GM11168 (cell line): ENCODE measurements at regions not wholly inside any gene's neighbourhood (a gene's known extent, or its start where the extent isn't known, plus 50 kb on each side); places are given as distances from the start of the nearest gene placed in this dataset.

Experiments
- in situ Hi-C: fragments of 300-500 bp; cut with MboI; formaldehyde crosslinking; loops from one replicate; pipeline ENCODE4 v1.12.0; 2022; ENCODE audit warnings: low sequenced_read_pairs; ENCODE audit not compliant: unreplicated experiment

DNA sequence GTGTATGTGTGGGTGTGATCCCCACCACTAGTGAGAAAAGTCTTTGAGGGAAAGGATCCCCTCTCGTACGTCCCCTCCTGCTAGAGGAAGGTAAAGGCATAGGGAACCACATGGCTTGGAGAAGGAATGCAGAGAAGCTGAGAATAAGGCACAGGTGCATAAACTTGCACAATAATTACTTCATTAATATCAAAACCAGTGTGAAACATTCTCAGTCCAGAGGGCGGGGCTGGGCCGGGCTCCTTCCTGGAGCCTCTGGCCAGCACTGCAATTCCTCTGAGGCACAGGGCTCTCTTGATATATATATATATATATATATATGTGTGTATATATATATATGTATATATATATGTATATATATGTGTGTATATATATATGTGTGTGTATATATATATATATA, 162.6 kb downstream of the TSEN15 start:
- in situ Hi-C loops, result no loop called here

- in situ Hi-C loops, result no loop called here
These were observed 163.9 kb downstream of the TSEN15 start for GRCh38 chr1:184215274-184215925.

GRCh38 chr1:184218458-184219075, 167.0 kb downstream of the TSEN15 start:
- in situ Hi-C loops, result no loop called here

GRCh38 chr1:184219414-184219813, 167.4 kb upstream of the C1orf21 start:
- in situ Hi-C loops, result no loop called here

- in situ Hi-C loops, result loop anchor here (10.0 kb wide), 1 partner anchor 135 kb away; no protein-coding TSS in a partner anchor
These were observed 166.9 kb upstream of the C1orf21 start for GRCh38 chr1:184219883-184220282.

DNA sequence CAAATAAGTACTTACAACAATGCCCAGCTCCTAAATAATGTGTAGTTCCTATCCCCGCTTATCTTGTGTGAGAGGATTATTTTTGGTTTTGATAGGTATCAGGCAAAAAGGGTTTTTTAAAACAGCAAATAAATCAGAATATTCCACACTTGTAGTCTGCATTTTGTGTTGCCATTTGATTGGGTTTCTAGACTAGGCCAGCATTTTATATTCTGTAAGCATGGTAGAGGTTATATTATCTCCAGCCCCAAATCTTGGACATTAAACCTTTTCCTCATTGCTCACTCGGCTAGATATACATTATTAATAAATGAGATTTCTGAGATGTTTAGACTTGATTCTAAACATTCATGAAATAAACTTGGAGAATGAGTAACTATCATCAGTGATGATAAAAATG, 165.7 kb upstream of the C1orf21 start:
- in situ Hi-C loops, result loop anchor here (10.0 kb wide), 1 partner anchor 136 kb away; no protein-coding TSS in a partner anchor

DNA sequence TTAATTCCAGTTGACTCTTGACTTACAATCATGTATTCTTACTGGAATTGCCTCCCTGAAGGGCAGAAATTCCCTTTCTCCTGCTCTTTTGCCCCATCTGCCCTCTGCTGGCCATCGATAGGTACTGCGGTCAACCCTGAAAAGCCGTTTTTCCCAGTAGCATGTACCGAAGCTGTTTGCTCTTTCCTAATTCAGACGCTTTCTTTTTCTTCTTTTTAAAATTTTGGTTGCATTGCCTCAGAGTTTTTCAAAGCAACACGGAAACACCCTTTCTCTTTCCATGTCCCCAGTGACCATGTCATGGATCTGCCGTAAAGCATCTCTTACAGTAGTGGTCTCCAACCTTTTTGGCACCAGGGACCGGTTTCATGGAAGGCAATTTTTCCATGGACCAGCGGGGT, 164.2 kb upstream of the C1orf21 start:
- in situ Hi-C loops, result loop anchor here (10.0 kb wide), 1 partner anchor 138 kb away; no protein-coding TSS in a partner anchor

DNA sequence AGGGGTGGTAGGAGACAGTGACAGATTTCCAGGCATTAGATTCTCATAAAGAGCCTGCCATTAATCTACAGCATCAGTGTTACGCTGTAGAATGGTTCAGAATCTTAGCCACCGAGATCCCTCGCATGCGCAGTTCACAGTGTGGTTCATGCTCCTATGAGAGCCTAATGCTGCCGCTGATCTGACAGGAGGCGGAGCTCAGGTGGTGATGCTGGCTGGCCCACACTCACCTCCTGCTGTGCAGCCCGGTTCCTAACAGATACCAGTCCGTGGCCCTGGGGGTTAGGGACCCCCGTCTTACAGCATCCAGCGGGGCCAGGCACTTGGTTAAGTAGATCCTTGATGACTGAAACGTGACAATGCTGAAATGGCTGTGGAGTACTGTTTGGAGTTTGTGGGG, 163.6 kb upstream of the C1orf21 start:
- in situ Hi-C loops, result loop anchor here (10.0 kb wide), 1 partner anchor 138 kb away; no protein-coding TSS in a partner anchor

GRCh38 chr1:184225283-184226099, 161.3 kb upstream of the C1orf21 start:
- in situ Hi-C loops, result loop anchor here (10.0 kb wide), 1 partner anchor 141 kb away; no protein-coding TSS in a partner anchor

DNA sequence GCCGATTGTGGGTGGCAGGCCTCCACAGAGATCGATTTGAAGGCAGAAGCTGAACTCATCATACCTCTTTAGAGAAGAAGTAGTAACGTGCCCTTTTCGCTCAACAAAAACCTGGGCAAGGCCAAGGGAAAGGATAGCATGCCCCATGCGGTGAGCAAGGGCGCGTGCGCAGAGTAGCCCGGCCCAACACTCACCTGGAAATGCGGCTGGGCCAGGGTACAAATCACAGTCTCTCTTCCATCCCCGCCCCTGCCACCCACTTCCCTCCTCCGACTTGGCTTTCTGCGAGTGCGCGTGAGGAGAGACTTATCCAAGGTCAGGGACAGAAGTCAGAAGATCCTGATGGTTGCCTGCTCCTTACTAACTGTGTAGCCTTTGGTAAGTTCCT, 160.7 kb upstream of the C1orf21 start:
- in situ Hi-C loops, result loop anchor here (10.0 kb wide), 1 partner anchor 141 kb away; no protein-coding TSS in a partner anchor

- in situ Hi-C loops, result loop anchor here (10.0 kb wide), 1 partner anchor 144 kb away; no protein-coding TSS in a partner anchor
These were observed 158.3 kb upstream of the C1orf21 start for GRCh38 chr1:184228558-184228957.

GRCh38 chr1:184237588-184237987, 149.2 kb upstream of the C1orf21 start:
- in situ Hi-C loops, result no loop called here

DNA sequence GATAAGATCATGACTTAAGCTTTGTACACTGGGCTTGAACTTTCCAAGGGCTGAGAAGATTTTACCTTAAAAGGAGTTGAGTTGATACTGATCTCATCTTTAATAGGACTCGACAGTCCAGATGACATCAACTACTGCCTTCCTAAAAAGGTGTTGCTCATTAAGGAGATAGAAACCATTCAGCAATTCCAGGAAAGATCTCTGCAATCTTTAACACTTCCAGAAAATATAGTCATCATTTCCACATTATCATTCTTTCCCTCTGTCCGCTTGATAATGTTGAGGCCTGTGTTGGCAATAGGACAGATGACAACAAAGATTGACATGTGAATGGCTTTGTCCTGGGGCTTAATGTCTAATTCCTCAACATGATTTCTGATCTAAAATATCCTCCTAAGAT, 145.4 kb upstream of the C1orf21 start:
- in situ Hi-C loops, result no loop called here

DNA sequence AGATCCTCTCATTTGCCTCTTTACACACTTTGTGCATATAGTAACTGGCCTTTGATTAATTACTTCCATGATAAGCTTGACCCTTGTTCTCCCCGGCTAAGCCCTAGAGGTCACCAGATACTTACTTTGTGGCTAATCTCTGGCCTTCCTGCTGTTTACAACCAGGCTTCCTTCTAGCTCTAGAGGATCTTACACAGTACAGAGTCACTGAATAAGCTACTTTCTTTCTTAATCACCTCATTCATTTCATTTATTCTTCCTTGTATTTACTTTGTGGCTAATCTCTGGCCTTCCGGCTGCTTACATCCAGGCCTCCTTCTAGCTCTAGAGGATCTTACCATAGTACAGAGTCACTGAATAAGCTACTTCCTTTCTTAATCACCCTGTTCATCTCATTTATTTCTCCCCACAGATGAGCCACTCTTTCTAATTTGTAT, 144.3 kb upstream of the C1orf21 start:
- in situ Hi-C loops, result no loop called here

DNA sequence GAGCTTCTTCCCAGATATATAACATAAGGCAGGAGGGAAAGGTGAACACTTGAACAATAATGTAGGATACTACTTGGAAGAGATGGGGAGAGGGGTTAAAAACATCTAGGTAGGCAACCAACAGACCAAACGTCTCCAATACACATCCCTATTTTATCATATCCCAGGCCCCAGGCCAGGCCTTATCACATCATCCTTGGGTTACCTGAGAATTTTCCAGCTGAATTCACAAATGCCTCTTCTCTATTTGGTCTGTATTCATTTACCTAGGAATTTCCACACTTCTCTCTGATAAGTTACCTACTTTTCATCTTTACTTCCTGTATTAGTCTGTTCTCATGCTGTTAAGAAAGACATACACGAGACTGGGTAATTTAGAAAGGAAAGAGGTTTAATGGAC, 141.9 kb upstream of the C1orf21 start:
- in situ Hi-C loops, result no loop called here

DNA sequence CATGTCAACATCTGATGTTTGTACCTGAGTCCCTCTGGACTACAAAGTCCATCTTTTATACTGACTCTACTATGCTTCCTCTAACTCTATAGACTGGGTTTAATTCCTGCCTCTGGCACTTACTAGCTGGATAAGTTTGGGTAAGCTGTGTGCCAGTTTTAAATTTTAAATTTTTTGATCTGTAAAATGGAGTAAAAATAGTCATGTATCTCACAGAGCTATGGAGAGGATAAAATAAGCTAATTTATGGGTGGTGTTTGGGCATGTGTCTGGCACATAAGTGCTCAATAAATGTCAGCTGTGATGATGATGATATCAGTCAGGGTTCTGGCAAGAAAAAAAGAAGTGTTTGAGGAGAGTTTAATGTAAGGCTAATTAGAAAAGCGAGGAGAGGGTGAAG, 139.2 kb upstream of the C1orf21 start:
- in situ Hi-C loops, result no loop called here

DNA sequence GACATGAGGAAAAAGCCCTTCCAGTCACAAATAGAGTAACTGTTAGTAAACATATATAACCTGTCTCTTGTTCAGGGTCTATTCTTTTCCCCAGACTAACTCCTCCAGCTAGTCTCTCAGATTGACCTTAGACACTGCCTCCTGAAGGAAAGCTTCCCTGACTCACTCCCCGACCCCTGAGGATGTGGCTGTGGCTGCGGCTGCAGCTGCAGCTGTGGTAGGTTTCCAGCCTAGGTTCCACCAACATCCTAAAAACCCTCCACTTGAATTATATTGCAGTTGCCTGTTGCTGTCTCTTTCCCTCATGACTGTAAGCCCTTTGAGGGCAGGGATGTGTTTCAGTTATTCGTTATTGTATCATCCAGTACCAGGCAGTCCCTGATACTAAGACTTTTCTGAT, 132.9 kb upstream of the C1orf21 start:
- in situ Hi-C loops, result no loop called here

DNA sequence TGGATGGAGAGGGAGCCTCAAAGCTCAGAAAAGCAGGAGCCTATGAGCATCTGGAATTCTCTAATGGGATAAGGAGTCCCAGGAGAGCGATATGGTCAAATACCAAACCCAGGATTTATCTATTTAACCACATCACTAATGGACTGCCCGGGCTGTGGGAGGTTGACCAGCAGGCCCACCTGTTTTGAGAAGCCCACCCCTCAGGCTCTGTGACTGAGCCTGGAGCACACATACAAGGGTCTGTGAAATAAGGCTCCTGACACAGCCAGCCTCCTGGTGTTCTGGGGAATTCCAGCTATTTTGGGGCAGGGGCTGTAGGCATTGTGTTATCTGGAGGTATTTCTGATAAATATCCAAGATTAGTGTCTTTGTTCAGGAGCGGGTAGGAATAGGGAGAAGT, 132.0 kb upstream of the C1orf21 start:
- in situ Hi-C loops, result no loop called here

DNA sequence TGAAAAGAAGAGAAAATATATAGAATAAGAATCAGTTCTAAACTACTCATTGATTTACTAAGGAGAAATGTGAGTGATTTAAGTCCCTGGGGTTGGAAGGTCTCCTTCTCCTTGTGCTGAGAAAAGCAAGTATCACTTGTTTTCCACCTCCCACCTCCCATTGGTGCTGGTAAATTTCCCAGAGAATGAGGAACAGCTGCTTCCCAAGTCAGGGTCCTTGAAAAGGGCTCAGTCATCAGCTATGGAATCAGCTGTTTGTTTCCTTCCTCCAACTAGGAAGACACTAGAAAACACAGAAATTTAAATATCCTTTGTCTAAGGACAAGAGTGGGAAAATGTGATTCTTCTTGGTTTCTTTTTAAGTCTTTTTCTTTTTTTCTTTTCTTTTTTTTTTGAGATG, 131.3 kb upstream of the C1orf21 start:
- in situ Hi-C loops, result no loop called here

DNA sequence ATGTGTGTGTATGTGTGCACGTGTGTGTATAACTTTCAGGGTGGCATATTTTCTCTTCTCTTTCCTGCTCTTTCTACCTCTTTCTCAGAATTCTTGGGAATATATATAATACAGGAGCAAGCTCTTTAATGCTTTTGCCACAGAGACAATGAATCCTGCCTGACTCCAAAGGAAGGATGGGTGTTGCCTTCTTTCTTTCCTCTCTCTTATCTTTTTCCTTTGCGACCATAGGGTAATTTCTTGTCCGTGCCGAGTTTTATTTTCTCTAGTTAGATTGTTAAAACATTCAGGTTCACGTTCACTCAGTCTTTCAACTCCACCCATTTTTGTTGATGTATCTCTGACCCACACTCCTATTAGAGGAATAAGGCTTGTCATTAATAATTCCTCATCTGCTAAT, 129.0 kb upstream of the C1orf21 start:
- in situ Hi-C loops, result no loop called here

- in situ Hi-C loops, result no loop called here
These were observed 128.3 kb upstream of the C1orf21 start for GRCh38 chr1:184258525-184258924.
